ENCODE measurements at regions not wholly inside any gene's neighbourhood (a gene's known extent, or its start where the extent isn't known, plus 50 kb on each side); places are given as distances from the start of the nearest gene placed in this dataset.

GRCh38 chrX:46036508-46036907, 508.7 kb downstream of the ZNF674 start:
- no peak for TF ChIP-seq PHF21A (CRISPR knock-in tag; IDR thresholded peaks at IDR 0.05)
- TF ChIP-seq ZSCAN20 (CRISPR knock-in tag; IDR thresholded peaks at IDR 0.05; ENCODE audit: borderline replicate concordance), result no peak
- no peak for TF ChIP-seq SYNCRIP (IDR thresholded peaks at IDR 0.05; ENCODE audit: insufficient read depth, low read depth, low read length)
- TF ChIP-seq HNRNPUL1 (IDR thresholded peaks at IDR 0.05; ENCODE audit: low read depth, low read length), result no peak
- no peak for TF ChIP-seq HMG20B (CRISPR knock-in tag; conservative IDR thresholded peaks at IDR 0.05)
- TF ChIP-seq CTCF (CRISPR knock-in tag; IDR thresholded peaks at IDR 0.05), result no peak
- no peak for TF ChIP-seq POLR2A (IDR thresholded peaks at IDR 0.05; ENCODE audit: insufficient read depth in 1 of 2, low read depth in 2 of 2, low read length in 2 of 2)
- TF ChIP-seq WIZ (CRISPR knock-in tag; IDR thresholded peaks at IDR 0.05), result no peak
- no peak for TF ChIP-seq ARNTL (CRISPR knock-in tag; IDR thresholded peaks at IDR 0.05)
- TF ChIP-seq ZNF280D (CRISPR knock-in tag; IDR thresholded peaks at IDR 0.05), result no peak
- TF ChIP-seq AFF4 (CRISPR knock-in tag; IDR thresholded peaks at IDR 0.05), result no peak
